GM12873 (cell line): ENCODE measurements at regions not wholly inside any gene's neighbourhood (a gene's known extent, or its start where the extent isn't known, plus 50 kb on each side); places are given as distances from the start of the nearest gene placed in this dataset.

Experiments used
- TF ChIP-seq, protein P1 (sequence below): IDR thresholded peaks from 2 replicates; pipeline ENCODE4 v1.5.1; 2012; ENCODE audit warnings: low read depth, mild to moderate bottlenecking, moderate library complexity, low read length, control low read depth; ENCODE audit not compliant: insufficient read depth; ENCODE audit errors: missing control alignments

- TF ChIP-seq, protein P1, sequence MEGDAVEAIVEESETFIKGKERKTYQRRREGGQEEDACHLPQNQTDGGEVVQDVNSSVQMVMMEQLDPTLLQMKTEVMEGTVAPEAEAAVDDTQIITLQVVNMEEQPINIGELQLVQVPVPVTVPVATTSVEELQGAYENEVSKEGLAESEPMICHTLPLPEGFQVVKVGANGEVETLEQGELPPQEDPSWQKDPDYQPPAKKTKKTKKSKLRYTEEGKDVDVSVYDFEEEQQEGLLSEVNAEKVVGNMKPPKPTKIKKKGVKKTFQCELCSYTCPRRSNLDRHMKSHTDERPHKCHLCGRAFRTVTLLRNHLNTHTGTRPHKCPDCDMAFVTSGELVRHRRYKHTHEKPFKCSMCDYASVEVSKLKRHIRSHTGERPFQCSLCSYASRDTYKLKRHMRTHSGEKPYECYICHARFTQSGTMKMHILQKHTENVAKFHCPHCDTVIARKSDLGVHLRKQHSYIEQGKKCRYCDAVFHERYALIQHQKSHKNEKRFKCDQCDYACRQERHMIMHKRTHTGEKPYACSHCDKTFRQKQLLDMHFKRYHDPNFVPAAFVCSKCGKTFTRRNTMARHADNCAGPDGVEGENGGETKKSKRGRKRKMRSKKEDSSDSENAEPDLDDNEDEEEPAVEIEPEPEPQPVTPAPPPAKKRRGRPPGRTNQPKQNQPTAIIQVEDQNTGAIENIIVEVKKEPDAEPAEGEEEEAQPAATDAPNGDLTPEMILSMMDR, result no peak
Measured at GRCh38 chr4:32340591-32340990, 1620.4 kb downstream of the PCDH7 start.

- TF ChIP-seq, protein P1, result no peak
Measured at GRCh38 chr4:32341342-32341741, 1621.2 kb downstream of the PCDH7 start.

DNA sequence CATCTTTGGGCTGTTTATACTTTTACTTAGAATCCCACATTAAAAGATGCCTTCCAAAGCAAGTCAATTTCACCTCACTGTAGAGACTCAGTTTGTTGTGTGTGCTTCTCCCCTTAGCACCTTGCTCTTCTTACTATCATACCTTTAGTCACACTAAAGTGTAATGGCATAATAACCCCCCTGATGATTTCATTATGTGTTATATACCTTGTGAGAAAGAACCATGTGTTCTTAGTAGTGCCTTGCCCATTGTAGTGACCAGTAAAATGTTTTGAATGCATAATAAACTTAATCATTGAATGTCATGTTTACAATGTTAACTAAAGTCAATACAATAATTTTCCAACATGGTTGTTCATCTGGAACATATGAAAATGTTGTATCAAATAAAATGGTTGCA lies 1621.9 kb downstream of the PCDH7 start:
- TF ChIP-seq, protein P1, result no peak

GRCh38 chr4:32349026-32349425 lies 1628.9 kb downstream of the PCDH7 start:
- TF ChIP-seq, protein P1, result no peak

GRCh38 chr4:32374206-32374605 lies 1654.0 kb downstream of the PCDH7 start:
- TF ChIP-seq, protein P1, result no peak

GRCh38 chr4:32393806-32394205 lies 1673.6 kb downstream of the PCDH7 start:
- TF ChIP-seq, protein P1, result no peak

DNA sequence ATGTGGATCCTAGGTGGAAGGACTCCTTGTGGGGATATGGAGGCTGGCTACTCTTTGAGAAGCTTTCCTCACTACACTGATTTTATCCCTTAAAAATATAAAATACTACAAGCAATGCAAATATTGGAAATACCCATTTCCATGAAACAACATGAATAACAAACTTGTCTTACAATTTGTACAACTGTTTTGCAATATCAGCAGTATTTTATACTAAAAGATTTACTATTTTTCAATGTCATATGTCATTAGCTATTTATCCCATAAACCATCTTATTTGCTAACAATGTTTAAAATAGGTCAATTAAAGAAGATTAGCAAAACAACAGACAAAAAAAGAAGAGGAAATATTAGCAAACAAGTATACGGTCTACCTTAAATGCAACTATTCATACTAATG lies 1674.1 kb downstream of the PCDH7 start:
- TF ChIP-seq, protein P1, result no peak
